ENCODE measurements at regions not wholly inside any gene's neighbourhood (a gene's known extent, or its start where the extent isn't known, plus 50 kb on each side); places are given as distances from the start of the nearest gene placed in this dataset.

DNA sequence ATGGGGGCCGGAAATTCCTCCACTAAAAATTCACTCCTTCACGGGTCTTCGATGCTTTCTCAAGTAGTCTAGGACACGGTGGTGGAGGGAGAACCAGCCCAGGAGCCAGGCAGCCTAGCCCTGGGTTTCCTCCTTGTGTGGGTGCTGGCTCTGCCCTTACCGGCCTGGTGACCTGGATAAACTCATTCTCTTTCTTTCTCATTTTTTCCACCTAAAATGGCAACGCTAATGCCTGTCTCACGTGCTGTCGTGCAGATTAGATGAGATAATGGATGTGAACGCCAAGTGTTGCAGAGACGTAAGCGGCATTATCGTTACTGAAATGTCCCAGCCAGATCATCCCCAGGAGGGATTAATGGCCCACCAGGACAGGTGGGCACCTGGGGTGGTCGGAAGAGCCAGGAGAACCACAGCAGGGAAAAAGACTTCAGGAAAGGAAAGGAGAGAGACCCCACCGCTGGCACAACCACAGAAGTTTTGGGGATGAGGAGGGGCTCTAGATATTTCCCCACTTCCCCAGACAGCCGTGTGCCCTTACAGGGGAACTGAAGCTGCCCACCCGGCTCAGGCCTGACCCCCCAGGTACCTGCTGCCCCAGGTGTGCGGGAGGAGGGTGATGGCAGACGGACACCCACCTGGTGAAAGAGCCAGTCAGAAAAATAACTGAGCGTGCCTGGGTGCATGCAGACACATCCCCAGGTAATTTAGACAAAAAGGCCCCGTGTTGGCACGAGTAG, 100.8 kb upstream of the ASAP2 start:
- ChIA-PET POLR2A (no interaction called here), CTCF (interaction anchor here (0.9 to 1.6 kb wide), 6 partner anchors 10 to 232 kb away, joined by 3 to 7 read pairs (median 6); no protein-coding TSS in a partner anchor)
- H2AFZ ChIP-seq (ENCODE audit: low read depth, low read length) = no peak overlapping the region
- no peak overlapping the region for H3K4me3 ChIP-seq (replicated peaks in 1 of 3; ENCODE audit: insufficient read depth in 1 of 3, low read depth in 1 of 3, low read length in 3 of 3)
- H3K27me3 ChIP-seq (ENCODE audit: control insufficient read depth in 2 of 2, insufficient read depth in 2 of 2, low read length in 2 of 2) = no peaks in the 10 kb centered on the region
- no peak for FAIRE-seq
- no peaks in the 10 kb centered on the region for H3K36me3 ChIP-seq (ENCODE audit: control insufficient read depth in 2 of 2, extremely low read depth in 1 of 2, insufficient read depth in 2 of 2, low read length in 2 of 2)
- dilution Hi-C loops (cut with MboI; ENCODE audit: extremely low pct_ligation_motif_present, low sequenced_read_pairs) = no loop called here
- TF ChIP-seq JUN (IDR thresholded peaks at IDR 0.05; ENCODE audit: borderline replicate concordance, insufficient read depth, insufficient read length, low read depth) (no peak), POLR2AphosphoS5 (IDR thresholded peaks at IDR 0.05; ENCODE audit: insufficient read depth, low read depth, low read length) (no peak), POLR2A (IDR thresholded peaks at IDR 0.05; ENCODE audit: low read depth, low read length) (no peak)
- TF ChIP-seq, protein P1, sequence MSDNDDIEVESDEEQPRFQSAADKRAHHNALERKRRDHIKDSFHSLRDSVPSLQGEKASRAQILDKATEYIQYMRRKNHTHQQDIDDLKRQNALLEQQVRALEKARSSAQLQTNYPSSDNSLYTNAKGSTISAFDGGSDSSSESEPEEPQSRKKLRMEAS (IDR thresholded peaks at IDR 0.05; ENCODE audit: insufficient read depth, insufficient read length) = no peak
- H3K4me2 ChIP-seq (ENCODE audit: insufficient read depth, low read length) = no peak overlapping the region
- no peak overlapping the region for H3K9ac ChIP-seq (replicated peaks; ENCODE audit: extremely low read depth, insufficient read depth, low read length)
- no peak overlapping the region for H3K27ac ChIP-seq (ENCODE audit: insufficient read depth, low read depth, low read length)
- H4K20me1 ChIP-seq (replicated peaks; ENCODE audit: control insufficient read depth, extremely low read depth, insufficient read depth, low read length) = no peaks in the 10 kb centered on the region
- BruUV-seq (replicated peaks) = no TSS peak
- no peak for DNase-seq (ENCODE audit: low read depth, low spot score)
- intact Hi-C loops (cut with micrococcal nuclease) = loop anchor here (2.0 to 5.0 kb wide), 2 partner anchors 33 to 103 kb away; partner anchors contain the start of gene MBOAT2
- no peaks in the 10 kb centered on the region for H3K9me1 ChIP-seq (replicated peaks; ENCODE audit: control insufficient read depth, extremely low read depth, insufficient read depth, low read length)
- H3K9me3 ChIP-seq (replicated peaks; ENCODE audit: control insufficient read depth, insufficient read depth, low read length) = no peaks in the 10 kb centered on the region
- peaks cover 15% of the 10 kb centered on the region for H3K4me1 ChIP-seq (ENCODE audit: control insufficient read depth, extremely low read depth, insufficient read depth, low read length)
- H3K79me2 ChIP-seq (ENCODE audit: control insufficient read depth, insufficient read depth, low read length) = no peaks in the 10 kb centered on the region

DNA sequence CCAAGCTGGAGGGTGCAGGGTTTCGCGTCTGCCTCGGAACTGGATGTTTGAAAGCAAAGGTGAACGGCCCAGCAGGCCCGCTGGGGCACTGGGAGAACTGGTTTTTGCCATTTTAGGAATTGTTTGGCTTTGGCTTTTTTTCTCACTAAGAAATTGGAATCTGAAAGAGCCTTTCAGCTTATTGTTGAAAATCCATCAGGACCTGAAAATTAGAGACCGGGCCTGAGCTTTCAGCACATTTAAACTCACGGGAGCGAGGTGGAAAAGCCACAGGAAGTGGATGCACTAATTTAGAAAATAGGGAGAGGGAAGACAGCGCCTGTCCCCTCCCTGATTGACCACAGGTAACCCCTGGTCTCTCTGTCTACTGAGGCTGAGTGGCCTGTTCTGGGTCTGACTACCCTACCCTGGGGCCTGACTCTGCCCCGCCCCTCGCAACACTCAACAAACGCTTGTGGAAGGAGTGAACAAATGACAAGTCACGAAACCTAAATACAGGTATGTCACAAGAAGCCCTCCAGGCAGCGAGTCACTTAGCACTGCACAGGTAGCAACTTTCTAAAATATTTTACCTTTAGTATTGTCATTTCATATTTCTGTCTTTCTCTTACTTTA, 100.3 kb upstream of the MBOAT2 start:
- intact Hi-C loops (cut with micrococcal nuclease) = no loop called here
- CTCF ChIA-PET = interaction anchor here (1.0 kb wide), 1 partner anchor 230 kb away, joined by 3 read pairs; no protein-coding TSS in a partner anchor
- Histone ChIP-seq H3K4me1 (ENCODE audit: control insufficient read depth, extremely low read depth, insufficient read depth, low read length) (peaks cover 15% of the 10 kb centered on the region), H3K27ac (ENCODE audit: insufficient read depth, low read depth, low read length) (no peak overlapping the region), H3K27me3 (ENCODE audit: control insufficient read depth in 2 of 2, insufficient read depth in 2 of 2, low read length in 2 of 2) (no peaks in the 10 kb centered on the region), H3K9me1 (replicated peaks; ENCODE audit: control insufficient read depth, extremely low read depth, insufficient read depth, low read length) (no peaks in the 10 kb centered on the region), H2AFZ (ENCODE audit: low read depth, low read length) (no peak overlapping the region), H3K9ac (replicated peaks; ENCODE audit: extremely low read depth, insufficient read depth, low read length) (no peak overlapping the region), H3K36me3 (ENCODE audit: control insufficient read depth in 2 of 2, extremely low read depth in 1 of 2, insufficient read depth in 2 of 2, low read length in 2 of 2) (no peaks in the 10 kb centered on the region), H3K4me3 (replicated peaks in 1 of 3; ENCODE audit: insufficient read depth in 1 of 3, low read depth in 1 of 3, low read length in 3 of 3) (no peak overlapping the region), H3K4me2 (ENCODE audit: insufficient read depth, low read length) (no peak overlapping the region), H3K79me2 (ENCODE audit: control insufficient read depth, insufficient read depth, low read length) (no peaks in the 10 kb centered on the region), H3K9me3 (replicated peaks; ENCODE audit: control insufficient read depth, insufficient read depth, low read length) (no peaks in the 10 kb centered on the region), H4K20me1 (replicated peaks; ENCODE audit: control insufficient read depth, extremely low read depth, insufficient read depth, low read length) (no peaks in the 10 kb centered on the region)
- FAIRE-seq (no peak), DNase-seq (ENCODE audit: low read depth, low spot score) (no peak)
- dilution Hi-C loops (cut with MboI; ENCODE audit: extremely low pct_ligation_motif_present, low sequenced_read_pairs) = no loop called here
- no TSS peak for BruUV-seq (replicated peaks)
- TF ChIP-seq, protein P1 (IDR thresholded peaks at IDR 0.05; ENCODE audit: insufficient read depth, insufficient read length) = no peak
- TF ChIP-seq FOS (IDR thresholded peaks at IDR 0.05; ENCODE audit: borderline replicate concordance, insufficient read depth, low read length) (no peak), POLR2AphosphoS5 (IDR thresholded peaks at IDR 0.05; ENCODE audit: insufficient read depth, low read depth, low read length) (no peak), POLR2A (IDR thresholded peaks at IDR 0.05; ENCODE audit: low read depth, low read length) (no peak), GATA2 (IDR thresholded peaks at IDR 0.05; ENCODE audit: insufficient read depth, insufficient read length, low read depth, low read length) (no peak), MYC (IDR thresholded peaks at IDR 0.05; ENCODE audit: low read depth, low read length) (no peak), EZH2 (IDR thresholded peaks at IDR 0.05; ENCODE audit: borderline replicate concordance, low read depth, low read length, severe bottlenecking) (no peak), JUN (IDR thresholded peaks at IDR 0.05; ENCODE audit: borderline replicate concordance, insufficient read depth, insufficient read length, low read depth) (no peak)
- TF ChIP-seq, protein P2, sequence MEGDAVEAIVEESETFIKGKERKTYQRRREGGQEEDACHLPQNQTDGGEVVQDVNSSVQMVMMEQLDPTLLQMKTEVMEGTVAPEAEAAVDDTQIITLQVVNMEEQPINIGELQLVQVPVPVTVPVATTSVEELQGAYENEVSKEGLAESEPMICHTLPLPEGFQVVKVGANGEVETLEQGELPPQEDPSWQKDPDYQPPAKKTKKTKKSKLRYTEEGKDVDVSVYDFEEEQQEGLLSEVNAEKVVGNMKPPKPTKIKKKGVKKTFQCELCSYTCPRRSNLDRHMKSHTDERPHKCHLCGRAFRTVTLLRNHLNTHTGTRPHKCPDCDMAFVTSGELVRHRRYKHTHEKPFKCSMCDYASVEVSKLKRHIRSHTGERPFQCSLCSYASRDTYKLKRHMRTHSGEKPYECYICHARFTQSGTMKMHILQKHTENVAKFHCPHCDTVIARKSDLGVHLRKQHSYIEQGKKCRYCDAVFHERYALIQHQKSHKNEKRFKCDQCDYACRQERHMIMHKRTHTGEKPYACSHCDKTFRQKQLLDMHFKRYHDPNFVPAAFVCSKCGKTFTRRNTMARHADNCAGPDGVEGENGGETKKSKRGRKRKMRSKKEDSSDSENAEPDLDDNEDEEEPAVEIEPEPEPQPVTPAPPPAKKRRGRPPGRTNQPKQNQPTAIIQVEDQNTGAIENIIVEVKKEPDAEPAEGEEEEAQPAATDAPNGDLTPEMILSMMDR (IDR thresholded peaks at IDR 0.05; ENCODE audit: extremely low read depth in 1 of 2, insufficient read depth in 1 of 2, low read depth in 1 of 2, low read length in 2 of 2) = no peak
- POLR2A ChIA-PET = no interaction called here
